GM21786 (cell line): ENCODE measurements at regions not wholly inside any gene's neighbourhood (a gene's known extent, or its start where the extent isn't known, plus 50 kb on each side); places are given as distances from the start of the nearest gene placed in this dataset.

Experiments used
- ATAC-seq: cut with Tn5 transposase; IDR thresholded peaks from one replicate; pipeline ENCODE4 v1.9.1; 2021; ENCODE audit not compliant: unreplicated experiment

- ATAC-seq: no peak
These were observed 173.0 kb upstream of the STK17B start for GRCh38 chr2:196344397-196344796.

DNA sequence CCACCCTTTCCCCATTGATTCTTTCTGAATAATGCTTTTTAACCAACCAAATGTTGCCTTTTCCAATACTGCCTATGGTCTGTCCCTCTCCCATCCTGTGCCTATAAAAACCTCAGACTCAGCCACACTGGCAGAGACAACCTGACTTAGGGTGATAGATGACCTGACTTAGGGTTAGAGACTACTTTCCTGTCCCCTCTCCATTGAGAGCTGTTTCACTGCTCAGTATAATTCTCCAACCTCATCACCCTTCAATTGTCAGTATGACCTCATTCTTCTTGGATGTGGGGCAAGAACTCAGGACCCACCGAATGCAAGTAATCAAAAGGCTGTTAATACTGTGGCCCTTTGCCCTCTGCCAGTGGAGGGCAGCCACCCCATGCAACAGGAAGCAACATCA is 182.3 kb upstream of the STK17B start:
- ATAC-seq: no peak

DNA sequence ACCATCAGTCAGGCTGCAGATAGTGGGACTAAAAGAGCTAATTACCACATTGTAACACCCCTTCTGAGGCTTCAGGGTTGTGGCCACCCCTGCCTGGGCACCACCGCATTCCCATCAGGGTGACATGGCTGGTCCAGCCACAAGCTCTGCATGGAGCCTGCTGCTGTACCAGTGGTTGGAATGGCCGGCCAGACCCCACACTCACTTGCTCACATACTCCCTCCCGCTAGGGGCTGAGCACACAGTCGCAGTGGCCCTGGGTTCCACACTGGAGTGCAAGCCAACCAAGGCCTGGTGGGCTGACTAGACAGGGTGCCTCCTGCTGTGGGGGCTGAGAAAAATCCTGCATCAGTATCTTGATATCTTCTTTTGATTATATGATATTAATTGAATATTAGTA is 182.8 kb upstream of the STK17B start:
- ATAC-seq: no peak

DNA sequence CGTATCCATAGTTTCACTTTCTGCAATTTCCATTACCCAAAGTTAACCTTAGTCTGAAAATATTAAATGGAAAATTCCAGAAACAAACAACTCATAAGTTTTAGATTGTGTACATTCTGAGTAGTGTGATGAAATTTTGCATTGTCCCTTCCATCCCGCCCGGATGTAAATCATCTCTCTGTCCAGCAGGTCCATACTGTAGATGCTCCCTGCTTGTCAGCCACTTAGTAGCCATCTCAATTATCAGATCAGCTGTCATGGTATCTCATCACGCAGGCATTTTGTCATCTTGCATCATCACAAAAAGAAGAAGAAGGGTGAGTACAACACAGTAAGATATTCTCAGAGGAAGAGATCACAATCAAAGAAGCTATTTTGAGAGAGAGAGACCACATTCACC is 185.0 kb upstream of the STK17B start:
- ATAC-seq: no peak

GRCh38 chr2:196360650-196361049 is 189.3 kb upstream of the STK17B start:
- ATAC-seq: no peak

GRCh38 chr2:196361606-196362326 is 190.4 kb upstream of the STK17B start:
- no peak for ATAC-seq

GRCh38 chr2:196362973-196363549 is 191.7 kb upstream of the STK17B start:
- no peak for ATAC-seq

GRCh38 chr2:196365145-196365544 is 193.8 kb upstream of the STK17B start:
- ATAC-seq: no peak

GRCh38 chr2:196365923-196366322 is 194.5 kb upstream of the STK17B start:
- ATAC-seq: no peak

GRCh38 chr2:196367633-196368032 is 196.3 kb upstream of the STK17B start:
- ATAC-seq: no peak

DNA sequence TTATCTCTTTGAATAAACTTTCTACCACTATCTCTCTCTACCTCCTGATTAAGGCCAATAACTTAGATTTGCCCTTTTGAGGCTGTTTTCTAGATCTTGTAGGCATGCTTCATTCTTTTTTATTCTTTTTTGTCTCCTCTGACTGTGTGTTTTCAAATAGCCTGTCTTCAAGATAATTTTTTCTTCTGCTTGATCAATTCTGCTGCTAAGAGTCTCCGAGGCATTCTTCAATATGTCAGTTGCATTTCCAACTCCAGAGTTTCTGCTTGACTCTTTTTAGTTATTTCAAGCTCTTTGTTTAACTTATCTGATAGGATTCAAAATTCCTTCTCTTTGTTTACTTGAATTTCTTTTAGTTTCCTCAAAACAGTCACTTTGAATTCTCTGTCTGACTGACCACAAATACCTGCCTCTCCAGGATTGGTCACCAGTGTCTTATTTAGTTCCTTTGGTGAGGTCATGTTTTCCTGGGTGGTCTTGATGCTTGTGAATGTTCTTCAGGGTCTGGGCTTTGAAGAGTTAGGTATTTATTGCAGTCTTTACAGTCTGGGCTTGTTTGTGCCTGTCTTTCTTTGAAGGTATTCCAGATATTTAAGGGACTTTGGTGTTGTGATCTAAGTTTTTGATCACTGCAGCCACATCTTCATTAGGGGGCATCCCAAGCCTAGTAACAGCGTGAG is 197.3 kb upstream of the STK17B start:
- ATAC-seq: no peak

- no peak for ATAC-seq
These were observed 198.6 kb upstream of the STK17B start for GRCh38 chr2:196369967-196370366.

DNA sequence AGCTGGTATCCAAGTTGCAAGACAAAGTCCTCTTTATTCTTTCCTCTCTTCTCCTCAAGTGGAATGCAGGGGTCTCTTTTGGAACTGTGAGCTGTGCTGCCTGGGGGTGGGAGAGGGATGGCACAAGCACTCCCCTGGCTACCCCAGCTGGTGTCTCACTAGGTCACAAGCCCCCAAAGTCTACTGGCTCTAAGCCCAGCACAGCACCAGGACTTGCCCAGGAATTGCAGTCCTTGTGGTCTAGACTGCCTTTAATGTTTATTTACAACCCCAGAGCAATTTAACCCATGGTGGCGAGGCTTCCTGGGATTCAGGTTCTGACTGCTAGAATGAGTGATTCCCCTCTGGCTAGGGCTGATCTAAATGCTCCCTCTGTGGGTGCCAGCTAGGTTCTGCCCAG is 199.0 kb upstream of the STK17B start:
- no peak for ATAC-seq

GRCh38 chr2:196372276-196372809 is 201.0 kb upstream of the STK17B start:
- ATAC-seq: no peak

DNA sequence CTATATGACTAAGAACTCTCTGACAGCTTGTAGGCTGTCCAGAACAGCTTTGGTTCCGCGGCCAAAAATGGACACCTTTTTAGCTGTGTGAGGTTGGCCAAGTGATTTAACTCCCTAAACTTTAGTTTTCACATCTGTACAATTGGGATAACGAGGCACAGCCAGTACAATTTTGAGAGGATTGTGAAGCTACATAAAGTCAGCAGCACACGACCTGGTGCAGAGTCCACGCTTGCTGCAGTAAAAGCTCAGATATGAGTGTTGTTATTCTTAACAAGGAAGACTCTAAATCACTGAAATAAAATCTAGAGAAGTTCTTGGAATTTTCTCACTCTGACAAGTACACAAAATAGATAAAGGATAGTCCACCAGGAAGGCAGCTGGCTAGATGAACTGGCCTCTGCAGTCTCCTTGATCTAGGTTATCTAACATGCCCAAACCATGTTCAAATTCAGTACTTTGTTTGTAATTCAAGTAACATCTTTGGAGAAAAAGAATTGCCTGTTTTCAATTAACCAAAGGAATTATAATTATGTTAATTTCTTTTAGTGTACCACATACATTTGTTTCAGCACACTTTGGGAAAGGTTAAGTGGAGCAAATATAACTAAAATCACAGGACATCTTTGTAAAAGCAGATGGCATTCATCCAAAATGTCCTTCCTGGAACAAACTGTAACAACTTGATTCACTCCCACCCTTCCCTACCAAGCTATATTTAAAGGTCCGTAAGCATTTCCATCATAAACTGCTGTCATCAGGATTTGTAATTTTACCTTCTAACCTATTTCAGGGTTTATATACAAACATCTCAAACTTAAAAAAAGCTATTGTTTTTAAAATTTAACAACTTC is 201.7 kb upstream of the STK17B start:
- ATAC-seq: no peak

GRCh38 chr2:196376984-196377877 is 205.9 kb upstream of the STK17B start:
- peak; percentile 66 for ATAC-seq

- ATAC-seq: no peak
These were observed 208.2 kb upstream of the STK17B start for GRCh38 chr2:196379600-196379999.

DNA sequence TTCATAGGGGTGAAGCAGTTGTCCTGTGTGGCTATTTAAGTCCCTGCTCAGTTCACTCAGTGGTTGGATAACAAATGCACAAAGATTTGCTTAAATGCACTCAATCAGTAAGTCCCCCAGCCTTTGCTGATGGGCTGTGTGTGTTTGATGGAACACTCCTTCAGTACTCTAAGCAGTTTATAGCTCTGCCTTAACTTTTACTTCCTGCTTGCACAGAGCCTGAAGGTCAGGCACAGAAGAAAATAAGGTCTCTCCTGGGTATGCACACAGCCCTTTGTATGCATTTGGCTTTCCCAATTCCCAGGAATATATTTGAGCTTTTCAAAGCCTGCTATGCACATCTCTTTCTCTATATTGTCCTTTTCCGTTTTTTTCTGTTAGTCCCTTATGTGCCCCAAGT is 208.7 kb upstream of the STK17B start:
- peak; percentile 29 for ATAC-seq

- no peak for ATAC-seq
These were observed 209.2 kb upstream of the STK17B start for GRCh38 chr2:196380575-196380974.

- ATAC-seq: no peak
These were observed 210.1 kb upstream of the STK17B start for GRCh38 chr2:196381464-196381863.
